ENCODE measurements at regions not wholly inside any gene's neighbourhood (a gene's known extent, or its start where the extent isn't known, plus 50 kb on each side); places are given as distances from the start of the nearest gene placed in this dataset.

DNA sequence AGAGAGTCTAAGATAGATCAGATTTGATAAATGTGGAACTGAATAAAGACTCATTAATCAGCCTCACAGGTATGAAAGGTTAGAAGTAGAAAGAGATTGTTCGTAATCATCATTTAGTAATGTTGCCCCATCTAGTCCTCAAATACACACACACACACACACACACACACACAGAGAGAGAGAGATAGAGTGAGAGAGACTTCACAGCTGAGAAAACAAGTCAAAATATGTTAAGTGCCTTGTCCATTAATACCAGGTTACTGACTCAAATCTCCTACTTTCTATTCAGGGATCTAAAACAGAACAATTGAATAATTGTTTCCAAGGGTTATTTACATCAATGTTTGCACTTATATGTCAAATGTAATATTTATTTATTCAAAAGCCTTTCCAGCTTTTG lies 284.6 kb downstream of the MRPS30 start:
- no peaks in the 10 kb centered on the region for H3K9me3 ChIP-seq
- no peak overlapping the region for H3K4me3 ChIP-seq
- no peak overlapping the region for H3K27ac ChIP-seq
- no peaks in the 10 kb centered on the region for H3K27me3 ChIP-seq
- no peaks in the 10 kb centered on the region for H3K36me3 ChIP-seq
- no peak for ATAC-seq
- no peak for TF ChIP-seq EP300 (IDR thresholded peaks at IDR 0.05)
- TF ChIP-seq CTCF (IDR thresholded peaks at IDR 0.05) = no peak
- TF ChIP-seq POLR2AphosphoS5 (IDR thresholded peaks at IDR 0.05) = no peak
- no peak for TF ChIP-seq POLR2A (IDR thresholded peaks at IDR 0.05)
- no peaks in the 10 kb centered on the region for H3K4me1 ChIP-seq
- WGBS, 2 donors (ENCODE audit: low coverage in 1 of 2) = 50 to 75% methylated on average over 1 of the region's 1 CpG

DNA sequence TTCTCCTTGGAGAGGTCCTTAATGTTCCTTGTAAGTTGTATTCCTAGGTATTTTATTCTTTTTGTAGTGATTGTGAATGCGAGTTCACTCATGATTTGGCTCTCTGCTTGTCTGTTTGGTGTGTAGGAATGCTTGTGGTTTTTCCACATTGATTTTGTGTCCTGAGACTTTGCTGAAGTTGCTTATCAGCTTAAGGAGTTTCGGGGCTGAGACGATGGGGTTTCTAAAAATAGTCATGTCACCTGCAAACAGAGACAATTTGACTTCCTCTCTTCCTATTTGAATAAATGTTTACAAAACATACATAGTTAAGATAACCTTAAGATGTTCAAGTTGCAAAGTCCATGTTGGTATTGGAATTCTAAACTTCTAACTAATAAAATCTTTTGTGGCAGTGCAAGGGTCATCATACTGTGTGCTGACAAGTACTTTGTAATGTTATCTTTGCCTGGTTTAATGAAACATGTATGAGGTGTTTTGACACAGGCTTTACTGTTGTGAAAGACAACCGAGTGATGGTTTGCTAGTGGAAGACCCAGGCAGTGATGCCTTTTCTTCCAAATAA lies 286.2 kb downstream of the MRPS30 start:
- ATAC-seq = no peak
- no peaks in the 10 kb centered on the region for H3K36me3 ChIP-seq
- 42 to 47% methylated on average over 4 of the region's 4 CpGs for WGBS, 2 donors (ENCODE audit: low coverage in 1 of 2)
- no peaks in the 10 kb centered on the region for H3K4me1 ChIP-seq
- no peak overlapping the region for H3K4me3 ChIP-seq
- no peaks in the 10 kb centered on the region for H3K9me3 ChIP-seq
- TF ChIP-seq POLR2A (IDR thresholded peaks at IDR 0.05) = no peak
- TF ChIP-seq EP300 (IDR thresholded peaks at IDR 0.05) = no peak
- no peak for TF ChIP-seq CTCF (IDR thresholded peaks at IDR 0.05)
- no peak for TF ChIP-seq POLR2AphosphoS5 (IDR thresholded peaks at IDR 0.05)
- H3K27ac ChIP-seq = no peak overlapping the region
- no peaks in the 10 kb centered on the region for H3K27me3 ChIP-seq

GRCh38 chr5:45098483-45098882 lies 289.7 kb downstream of the MRPS30 start:
- 100% methylated on average over 1 of the region's 3 CpGs for WGBS, 2 donors (ENCODE audit: low coverage in 1 of 2)
- TF ChIP-seq POLR2A (IDR thresholded peaks at IDR 0.05) (no peak), CTCF (IDR thresholded peaks at IDR 0.05) (no peak)
- ATAC-seq = no peak

GRCh38 chr5:45101146-45101545 lies 292.4 kb downstream of the MRPS30 start:
- no peak overlapping the region for H3K27ac ChIP-seq
- no peaks in the 10 kb centered on the region for H3K27me3 ChIP-seq
- WGBS, 2 donors (ENCODE audit: low coverage in 1 of 2) = 84 to 94% methylated on average over 2 to 4 of the region's 4 CpGs
- no peaks in the 10 kb centered on the region for H3K4me1 ChIP-seq
- no peak for ATAC-seq
- TF ChIP-seq CTCF (IDR thresholded peaks at IDR 0.05) = no peak
- TF ChIP-seq EP300 (IDR thresholded peaks at IDR 0.05) = no peak
- no peak for TF ChIP-seq POLR2AphosphoS5 (IDR thresholded peaks at IDR 0.05)
- no peak for TF ChIP-seq POLR2A (IDR thresholded peaks at IDR 0.05)
- H3K9me3 ChIP-seq = no peaks in the 10 kb centered on the region
- H3K36me3 ChIP-seq = no peaks in the 10 kb centered on the region
- no peak overlapping the region for H3K4me3 ChIP-seq

More at GRCh38 chr5:45098483-45098882, 289.7 kb downstream of the MRPS30 start:
- H3K36me3 ChIP-seq = no peaks in the 10 kb centered on the region
- H3K9me3 ChIP-seq = no peaks in the 10 kb centered on the region
- no peak overlapping the region for H3K4me3 ChIP-seq
- H3K27me3 ChIP-seq = no peaks in the 10 kb centered on the region
- H3K27ac ChIP-seq = no peak overlapping the region
- no peaks in the 10 kb centered on the region for H3K4me1 ChIP-seq

GRCh38 chr5:45105491-45105994 lies 296.8 kb downstream of the MRPS30 start:
- H3K36me3 ChIP-seq = no peaks in the 10 kb centered on the region
- H3K9me3 ChIP-seq = no peaks in the 10 kb centered on the region
- WGBS, 2 donors (ENCODE audit: low coverage in 1 of 2) = 71 to 80% methylated on average over 1 of the region's 1 CpG
- no peak overlapping the region for H3K27ac ChIP-seq
- no peak for TF ChIP-seq EP300 (IDR thresholded peaks at IDR 0.05)
- TF ChIP-seq POLR2AphosphoS5 (IDR thresholded peaks at IDR 0.05) = no peak
- no peak for TF ChIP-seq POLR2A (IDR thresholded peaks at IDR 0.05)
- TF ChIP-seq CTCF (IDR thresholded peaks at IDR 0.05) = no peak
- ATAC-seq = no peak
- no peaks in the 10 kb centered on the region for H3K4me1 ChIP-seq
- no peaks in the 10 kb centered on the region for H3K27me3 ChIP-seq
- H3K4me3 ChIP-seq = no peak overlapping the region
